HCT116 (cell line): ENCODE measurements at regions not wholly inside any gene's neighbourhood (a gene's known extent, or its start where the extent isn't known, plus 50 kb on each side); places are given as distances from the start of the nearest gene placed in this dataset.

Experiments
- ATAC-seq: fragments of 200-7000 bp; cut with Tn5 transposase; 2 replicates; pipeline ENCODE4 v1.9.1; 2020; ENCODE audit warnings: mild to moderate bottlenecking, moderate library complexity
- BruUV-seq: library from RNA; stranded (reverse); fragments of 400-500 nt; replicated peaks from 2 replicates; lab custom pipeline; 2021; lab: Mats Ljungman, UMichigan
- CTCF ChIA-PET: fragments of 300-600 bp; sonication (Branson Sonifier 250); formaldehyde crosslinking; loops from one replicate; lab custom pipeline; 2021; ENCODE audit warnings: antibody characterized with exemption; lab: Charles Lee
- POLR2A ChIA-PET: fragments of 300-600, 350-600 bp; sonication (Branson Sonifier 250); formaldehyde crosslinking; loops from one replicate; lab custom pipeline; 2021; ENCODE audit warnings: antibody characterized with exemption; lab: Charles Lee
- RAD21 ChIA-PET, 2 experiments: fragments of 300-600 bp; sonication (Branson Sonifier 250); formaldehyde crosslinking; loops; one replicate each; lab custom pipeline; 2023; ENCODE audit warnings: low total read pairs in 2 of 2; ENCODE audit not compliant: uncharacterized antibody in 2 of 2, unreplicated experiment in 2 of 2, low non-redundant PET in 1 of 2; lab: Charles Lee
- DNase-seq: peaks from one replicate; pipeline ENCODE4 v3.0.0-alpha.2; 2010; ENCODE audit warnings: low read depth, low spot score
- H2AFZ ChIP-seq: fragments of 200-600 bp; shearing (Covaris generic), sonication (generic); 2 replicates; pipeline ENCODE4 v1.6.1; 2017; ENCODE audit warnings: low read depth, mixed run types, mixed read lengths, antibody characterized with exemption, low read length; ENCODE audit not compliant: poor library complexity, severe bottlenecking
- H3K27ac ChIP-seq: 2 replicates; pipeline ENCODE4 v1.5.1; 2012; ENCODE audit warnings: low read depth, low read length
- H3K27me3 ChIP-seq: fragments of 200-600 bp; sonication (generic); 2 replicates; pipeline ENCODE4 v1.6.1; 2016; ENCODE audit warnings: mixed run types, low read length, mixed read lengths; ENCODE audit not compliant: insufficient read depth
- H3K36me3 ChIP-seq, 2 experiments: fragments of 200-500 bp in 1 of 2; fragments of 200-600 bp in 1 of 2; sonication (Bioruptor generic) in 1 of 2; sonication (generic) in 1 of 2; 2 replicates each; pipeline versions ENCODE4 v1.5.1 to v1.6.1; 2014 to 2016; ENCODE audit warnings: low read length in 2 of 2, inconsistent platforms in 1 of 2, mixed read lengths in 1 of 2, mixed run types in 1 of 2; ENCODE audit not compliant: insufficient read depth in 2 of 2, control insufficient read depth in 1 of 2
- H3K4me1 ChIP-seq, 2 experiments: fragments of 200-600 bp in 1 of 2; sonication (generic) in 1 of 2; 2 replicates each; pipeline versions ENCODE4 v1.5.1 to v1.6.1; 2012 to 2017; ENCODE audit warnings: low read length in 2 of 2, inconsistent platforms in 1 of 2, mild to moderate bottlenecking in 1 of 2, mixed read lengths in 1 of 2, mixed run types in 1 of 2, moderate library complexity in 1 of 2; ENCODE audit not compliant: insufficient read depth in 2 of 2, control insufficient read depth in 1 of 2
- H3K4me2 ChIP-seq: fragments of 200-600 bp; sonication (generic); 2 replicates; pipeline ENCODE4 v1.6.1; 2017; ENCODE audit warnings: mixed run types, low read length, mixed read lengths
- H3K4me3 ChIP-seq, 2 experiments: fragments of 200-600 bp in 1 of 2; sonication (generic) in 1 of 2; replicated peaks in 1 of 2; 2 replicates each; pipeline ENCODE4 v1.5.1; 2011 to 2016; ENCODE audit warnings: low read length in 2 of 2, control low read depth in 1 of 2, low read depth in 1 of 2, mild to moderate bottlenecking in 1 of 2, mixed read lengths in 1 of 2, mixed run types in 1 of 2
- H3K79me2 ChIP-seq: fragments of 200-600 bp; sonication (generic); 2 replicates; pipeline ENCODE4 v1.6.1; 2017; ENCODE audit warnings: mild to moderate bottlenecking, mixed run types, low read length, moderate library complexity, mixed read lengths; ENCODE audit not compliant: insufficient read depth
- H3K9ac ChIP-seq: fragments of 200-600 bp; sonication (generic); 2 replicates; pipeline ENCODE4 v1.6.1; 2016; ENCODE audit warnings: low read length, mixed read lengths
- H3K9me2 ChIP-seq: fragments of 200-600 bp; sonication (generic), shearing (Covaris generic); 2 replicates; pipeline ENCODE4 v1.6.1; 2017; ENCODE audit warnings: mixed run types, mild to moderate bottlenecking, moderate library complexity; ENCODE audit not compliant: insufficient read depth
- H3K9me3 ChIP-seq, 2 experiments: fragments of 200-500 bp in 1 of 2; fragments of 200-600 bp in 1 of 2; sonication (Bioruptor generic) in 1 of 2; sonication (generic) in 1 of 2; 2 replicates each; pipeline ENCODE4 v1.6.1; 2014 to 2017; ENCODE audit warnings: low read length in 2 of 2, mixed read lengths in 2 of 2, inconsistent platforms in 1 of 2, low read depth in 1 of 2, mild to moderate bottlenecking in 1 of 2, mixed run types in 1 of 2, moderate library complexity in 1 of 2; ENCODE audit not compliant: control insufficient read depth in 1 of 2, insufficient read depth in 1 of 2
- H4K20me1 ChIP-seq: fragments of 200-600 bp; sonication (generic), shearing (Covaris generic); 2 replicates; pipeline ENCODE4 v1.6.1; 2017; ENCODE audit warnings: mixed run types, mild to moderate bottlenecking, moderate library complexity; ENCODE audit not compliant: insufficient read depth
- CBX3 ChIP-seq: IDR thresholded peaks from 2 replicates; pipeline ENCODE4 v1.6.1; 2012; ENCODE audit warnings: low read depth
- CEBPB ChIP-seq: IDR thresholded peaks from 2 replicates; pipeline ENCODE4 v1.6.1; 2012; ENCODE audit warnings: low read depth
- ELF1 ChIP-seq: IDR thresholded peaks from 2 replicates; pipeline ENCODE4 v1.6.1; 2012; ENCODE audit warnings: low read depth, borderline replicate concordance
- EZH2phosphoT487 ChIP-seq: fragments of 200-600 bp; IDR thresholded peaks from 2 replicates; pipeline ENCODE4 v1.6.1; 2018; ENCODE audit warnings: antibody characterized with exemption, borderline replicate concordance
- FOSL1 ChIP-seq: IDR thresholded peaks from 2 replicates; pipeline ENCODE4 v1.6.1; 2012; ENCODE audit warnings: low read depth
- JUND ChIP-seq: IDR thresholded peaks from 2 replicates; pipeline ENCODE4 v1.6.1; 2012
- POLR2A ChIP-seq: IDR thresholded peaks from 2 replicates; pipeline ENCODE4 v1.7.0; 2011; ENCODE audit warnings: borderline replicate concordance; ENCODE audit not compliant: insufficient read depth, insufficient read length; ENCODE audit errors: extremely low read depth
- RAD21 ChIP-seq: IDR thresholded peaks from 2 replicates; pipeline ENCODE4 v1.6.1; 2012; ENCODE audit warnings: low read depth, mild to moderate bottlenecking
- SIN3A ChIP-seq: IDR thresholded peaks from 2 replicates; pipeline ENCODE4 v1.6.1; 2012; ENCODE audit warnings: low read depth
- SP1 ChIP-seq: IDR thresholded peaks from 2 replicates; pipeline ENCODE4 v1.6.1; 2012; ENCODE audit warnings: low read depth
- YY1 ChIP-seq: IDR thresholded peaks from 2 replicates; pipeline ENCODE4 v1.6.1; 2011; ENCODE audit warnings: low read length, low read depth, moderate library complexity, mild to moderate bottlenecking; ENCODE audit not compliant: insufficient replicate concordance; ENCODE audit errors: extremely low read depth
- ZFX ChIP-seq: fragments of 450-650 bp; IDR thresholded peaks from 2 replicates; pipeline ENCODE4 v1.6.1; 2017
- ZNF274 ChIP-seq: fragments of 200-500 bp; sonication (Bioruptor generic); IDR thresholded peaks from 2 replicates; pipeline ENCODE4 v1.6.1; 2014; ENCODE audit warnings: mild to moderate bottlenecking, low read depth, low read length, inconsistent platforms
- intact Hi-C: fragments of 100-400 bp; cut with micrococcal nuclease; formaldehyde crosslinking; loops from 2 replicates; pipeline ENCODE4 v1.10.0; 2022
- TF ChIP-seq, protein P1 (sequence below), 3 experiments: fragments of 200-600 bp in 1 of 3; sonication (generic) in 1 of 3; IDR thresholded peaks in 2 of 3; conservative IDR thresholded peaks in 1 of 3; 2 replicates each; pipeline ENCODE4 v1.5.1; 2012 to 2017; ENCODE audit warnings: low read depth in 2 of 3, low read length in 2 of 3, antibody characterized with exemption in 1 of 3, borderline replicate concordance in 1 of 3, control low read depth in 1 of 3, mild to moderate bottlenecking in 1 of 3, mixed read lengths in 1 of 3, mixed run types in 1 of 3, moderate library complexity in 1 of 3; ENCODE audit not compliant: insufficient read depth in 1 of 3
- TF ChIP-seq, protein P2 (sequence below): IDR thresholded peaks from 2 replicates; pipeline ENCODE4 v1.6.1; 2012
- TF ChIP-seq, protein P3 (sequence below): IDR thresholded peaks from 2 replicates; pipeline ENCODE4 v1.6.1; 2012
- TF ChIP-seq, protein P4 (sequence below): IDR thresholded peaks from 2 replicates; pipeline ENCODE4 v1.6.1; 2012; ENCODE audit warnings: low read depth

DNA sequence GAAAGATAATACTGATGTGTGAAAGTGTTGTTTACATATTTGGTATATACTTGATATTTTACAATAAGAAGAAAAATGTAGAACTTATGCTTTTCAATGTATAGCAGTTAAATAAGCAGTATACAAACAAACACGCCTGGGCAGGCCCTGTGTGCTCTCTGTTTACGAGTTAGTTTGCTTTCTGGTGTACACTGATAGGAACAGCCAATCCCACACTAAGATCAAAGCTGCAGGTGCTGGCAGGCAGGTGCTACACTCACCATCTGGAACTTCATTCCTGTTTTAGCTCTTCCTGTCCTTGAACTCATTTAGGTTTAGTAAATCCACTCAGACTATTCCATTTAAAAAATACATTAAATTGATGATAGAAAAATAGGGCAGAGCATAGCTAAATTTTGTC, 614.7 kb upstream of the ST8SIA4 start (continued):
- TF ChIP-seq, protein P1, sequence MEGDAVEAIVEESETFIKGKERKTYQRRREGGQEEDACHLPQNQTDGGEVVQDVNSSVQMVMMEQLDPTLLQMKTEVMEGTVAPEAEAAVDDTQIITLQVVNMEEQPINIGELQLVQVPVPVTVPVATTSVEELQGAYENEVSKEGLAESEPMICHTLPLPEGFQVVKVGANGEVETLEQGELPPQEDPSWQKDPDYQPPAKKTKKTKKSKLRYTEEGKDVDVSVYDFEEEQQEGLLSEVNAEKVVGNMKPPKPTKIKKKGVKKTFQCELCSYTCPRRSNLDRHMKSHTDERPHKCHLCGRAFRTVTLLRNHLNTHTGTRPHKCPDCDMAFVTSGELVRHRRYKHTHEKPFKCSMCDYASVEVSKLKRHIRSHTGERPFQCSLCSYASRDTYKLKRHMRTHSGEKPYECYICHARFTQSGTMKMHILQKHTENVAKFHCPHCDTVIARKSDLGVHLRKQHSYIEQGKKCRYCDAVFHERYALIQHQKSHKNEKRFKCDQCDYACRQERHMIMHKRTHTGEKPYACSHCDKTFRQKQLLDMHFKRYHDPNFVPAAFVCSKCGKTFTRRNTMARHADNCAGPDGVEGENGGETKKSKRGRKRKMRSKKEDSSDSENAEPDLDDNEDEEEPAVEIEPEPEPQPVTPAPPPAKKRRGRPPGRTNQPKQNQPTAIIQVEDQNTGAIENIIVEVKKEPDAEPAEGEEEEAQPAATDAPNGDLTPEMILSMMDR (IDR thresholded peaks at IDR 0.05 in 2 of 3, conservative IDR thresholded peaks at IDR 0.05 in 1 of 3; ENCODE audit: borderline replicate concordance in 1 of 3, insufficient read depth in 1 of 3, low read depth in 2 of 3, low read length in 2 of 3), result no peak
- TF ChIP-seq CEBPB (no peak), SIN3A (no peak), POLR2A (no peak), ZNF274 (no peak), FOSL1 (no peak), SP1 (no peak), YY1 (no peak)
- TF ChIP-seq, protein P2, sequence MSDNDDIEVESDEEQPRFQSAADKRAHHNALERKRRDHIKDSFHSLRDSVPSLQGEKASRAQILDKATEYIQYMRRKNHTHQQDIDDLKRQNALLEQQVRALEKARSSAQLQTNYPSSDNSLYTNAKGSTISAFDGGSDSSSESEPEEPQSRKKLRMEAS, result no peak

DNA sequence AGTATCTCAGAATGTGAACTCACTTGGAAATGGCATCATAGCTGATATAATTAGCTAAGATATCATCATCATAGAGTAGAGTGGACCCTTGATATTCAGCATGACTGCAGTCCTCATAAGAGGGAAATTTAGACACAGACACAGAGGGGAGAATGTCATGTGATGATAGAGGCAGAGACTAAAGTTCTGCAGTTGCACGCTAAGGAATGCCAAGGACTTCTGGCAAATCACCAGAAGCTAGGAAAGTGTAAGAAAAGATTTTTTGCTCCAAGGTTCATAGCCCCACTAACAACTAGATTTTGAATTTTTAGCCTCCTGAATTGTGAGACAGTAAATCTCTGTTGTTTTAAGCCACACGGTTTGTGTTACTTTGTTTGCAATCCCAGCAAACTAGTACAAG, 612.6 kb upstream of the ST8SIA4 start:
- BruUV-seq, result no TSS peak
- no peak overlapping the region for H3K4me3 ChIP-seq
- POLR2A ChIA-PET, result no interaction called here
- H3K27me3 ChIP-seq, result no peaks in the 10 kb centered on the region
- H3K4me1 ChIP-seq, result no peaks in the 10 kb centered on the region
- ATAC-seq (no peak), DNase-seq (no peak)
- H2AFZ ChIP-seq, result no peak overlapping the region
- no peak overlapping the region for H3K9ac ChIP-seq
- no peaks in the 10 kb centered on the region for H3K36me3 ChIP-seq
- H3K9me3 ChIP-seq, result no peaks in the 10 kb centered on the region
- no peaks in the 10 kb centered on the region for H3K79me2 ChIP-seq
- RAD21 ChIA-PET, result no interaction called here
- intact Hi-C loops, result no loop called here
- H3K9me2 ChIP-seq, result no peaks in the 10 kb centered on the region
- no peak overlapping the region for H3K4me2 ChIP-seq
- CTCF ChIA-PET, result no interaction called here
- no peak overlapping the region for H3K27ac ChIP-seq
- H4K20me1 ChIP-seq, result no peaks in the 10 kb centered on the region
- TF ChIP-seq CEBPB (no peak), ELF1 (no peak), JUND (no peak), SIN3A (no peak), EZH2phosphoT487 (no peak), RAD21 (no peak), ZFX (no peak), CBX3 (no peak)
- TF ChIP-seq, protein P1 (IDR thresholded peaks at IDR 0.05 in 2 of 3, conservative IDR thresholded peaks at IDR 0.05 in 1 of 3; ENCODE audit: borderline replicate concordance in 1 of 3, insufficient read depth in 1 of 3, low read depth in 2 of 3, low read length in 2 of 3), result no peak
- TF ChIP-seq, protein P3, sequence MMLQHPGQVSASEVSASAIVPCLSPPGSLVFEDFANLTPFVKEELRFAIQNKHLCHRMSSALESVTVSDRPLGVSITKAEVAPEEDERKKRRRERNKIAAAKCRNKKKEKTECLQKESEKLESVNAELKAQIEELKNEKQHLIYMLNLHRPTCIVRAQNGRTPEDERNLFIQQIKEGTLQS, result no peak
- TF ChIP-seq, protein P4, sequence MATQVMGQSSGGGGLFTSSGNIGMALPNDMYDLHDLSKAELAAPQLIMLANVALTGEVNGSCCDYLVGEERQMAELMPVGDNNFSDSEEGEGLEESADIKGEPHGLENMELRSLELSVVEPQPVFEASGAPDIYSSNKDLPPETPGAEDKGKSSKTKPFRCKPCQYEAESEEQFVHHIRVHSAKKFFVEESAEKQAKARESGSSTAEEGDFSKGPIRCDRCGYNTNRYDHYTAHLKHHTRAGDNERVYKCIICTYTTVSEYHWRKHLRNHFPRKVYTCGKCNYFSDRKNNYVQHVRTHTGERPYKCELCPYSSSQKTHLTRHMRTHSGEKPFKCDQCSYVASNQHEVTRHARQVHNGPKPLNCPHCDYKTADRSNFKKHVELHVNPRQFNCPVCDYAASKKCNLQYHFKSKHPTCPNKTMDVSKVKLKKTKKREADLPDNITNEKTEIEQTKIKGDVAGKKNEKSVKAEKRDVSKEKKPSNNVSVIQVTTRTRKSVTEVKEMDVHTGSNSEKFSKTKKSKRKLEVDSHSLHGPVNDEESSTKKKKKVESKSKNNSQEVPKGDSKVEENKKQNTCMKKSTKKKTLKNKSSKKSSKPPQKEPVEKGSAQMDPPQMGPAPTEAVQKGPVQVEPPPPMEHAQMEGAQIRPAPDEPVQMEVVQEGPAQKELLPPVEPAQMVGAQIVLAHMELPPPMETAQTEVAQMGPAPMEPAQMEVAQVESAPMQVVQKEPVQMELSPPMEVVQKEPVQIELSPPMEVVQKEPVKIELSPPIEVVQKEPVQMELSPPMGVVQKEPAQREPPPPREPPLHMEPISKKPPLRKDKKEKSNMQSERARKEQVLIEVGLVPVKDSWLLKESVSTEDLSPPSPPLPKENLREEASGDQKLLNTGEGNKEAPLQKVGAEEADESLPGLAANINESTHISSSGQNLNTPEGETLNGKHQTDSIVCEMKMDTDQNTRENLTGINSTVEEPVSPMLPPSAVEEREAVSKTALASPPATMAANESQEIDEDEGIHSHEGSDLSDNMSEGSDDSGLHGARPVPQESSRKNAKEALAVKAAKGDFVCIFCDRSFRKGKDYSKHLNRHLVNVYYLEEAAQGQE, result no peak
